ENCODE measurements at regions not wholly inside any gene's neighbourhood (a gene's known extent, or its start where the extent isn't known, plus 50 kb on each side); places are given as distances from the start of the nearest gene placed in this dataset.

DNA sequence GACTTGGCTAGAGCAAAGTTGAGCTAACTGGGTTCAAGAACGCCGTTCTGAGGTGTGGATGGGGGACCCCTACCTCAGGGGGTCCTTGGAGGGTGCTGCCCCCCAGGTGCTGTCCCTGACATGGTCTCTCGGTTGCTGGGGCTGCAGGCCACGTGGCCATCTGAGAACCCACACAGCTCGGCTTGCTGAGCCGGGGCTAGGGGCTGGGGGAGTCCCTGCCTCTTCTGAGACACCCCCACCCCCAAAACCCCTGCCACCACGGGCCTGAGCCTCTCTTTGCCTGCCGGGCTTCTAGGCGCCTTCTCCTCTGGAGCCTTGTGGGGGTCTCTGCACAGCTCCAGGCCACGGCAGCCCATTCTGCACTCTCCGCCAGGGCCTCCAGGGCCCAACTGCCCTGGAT, 52.0 kb upstream of the LAMA1 start:
- TF ChIP-seq, protein P1, sequence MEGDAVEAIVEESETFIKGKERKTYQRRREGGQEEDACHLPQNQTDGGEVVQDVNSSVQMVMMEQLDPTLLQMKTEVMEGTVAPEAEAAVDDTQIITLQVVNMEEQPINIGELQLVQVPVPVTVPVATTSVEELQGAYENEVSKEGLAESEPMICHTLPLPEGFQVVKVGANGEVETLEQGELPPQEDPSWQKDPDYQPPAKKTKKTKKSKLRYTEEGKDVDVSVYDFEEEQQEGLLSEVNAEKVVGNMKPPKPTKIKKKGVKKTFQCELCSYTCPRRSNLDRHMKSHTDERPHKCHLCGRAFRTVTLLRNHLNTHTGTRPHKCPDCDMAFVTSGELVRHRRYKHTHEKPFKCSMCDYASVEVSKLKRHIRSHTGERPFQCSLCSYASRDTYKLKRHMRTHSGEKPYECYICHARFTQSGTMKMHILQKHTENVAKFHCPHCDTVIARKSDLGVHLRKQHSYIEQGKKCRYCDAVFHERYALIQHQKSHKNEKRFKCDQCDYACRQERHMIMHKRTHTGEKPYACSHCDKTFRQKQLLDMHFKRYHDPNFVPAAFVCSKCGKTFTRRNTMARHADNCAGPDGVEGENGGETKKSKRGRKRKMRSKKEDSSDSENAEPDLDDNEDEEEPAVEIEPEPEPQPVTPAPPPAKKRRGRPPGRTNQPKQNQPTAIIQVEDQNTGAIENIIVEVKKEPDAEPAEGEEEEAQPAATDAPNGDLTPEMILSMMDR (conservative IDR thresholded peaks at IDR 0.05) = no peak
- Histone ChIP-seq H3K27me3 (ENCODE audit: insufficient read depth, low read length) (no peaks in the 10 kb centered on the region), H3K14ac (ENCODE audit: insufficient read depth, low read length) (no peak overlapping the region), H3K79me1 (ENCODE audit: insufficient read depth, low read depth, low read length, poor library complexity, severe bottlenecking) (no peaks in the 10 kb centered on the region), H3K56ac (ENCODE audit: insufficient read length, low read depth, low read length) (no peak overlapping the region), H3K4me2 (ENCODE audit: insufficient read depth, insufficient read length, low read length) (no peak overlapping the region), H4K91ac (ENCODE audit: insufficient read length, low read depth, low read length) (no peak overlapping the region), H3K9me3 (ENCODE audit: control insufficient read depth, low read depth, low read length) (no peaks in the 10 kb centered on the region), H4K5ac (ENCODE audit: insufficient read length, low read depth, low read length) (no peak overlapping the region), H3K79me2 (ENCODE audit: insufficient read depth, low read length) (no peaks in the 10 kb centered on the region), H2BK15ac (ENCODE audit: low read depth, low read length) (no peak overlapping the region), H3K4me1 (ENCODE audit: insufficient read depth, low read length) (no peaks in the 10 kb centered on the region), H4K20me1 (ENCODE audit: control insufficient read depth, insufficient read depth, insufficient read length) (no peaks in the 10 kb centered on the region), H2BK20ac (ENCODE audit: low read depth, low read length, poor library complexity, severe bottlenecking) (no peak overlapping the region), H2AK5ac (ENCODE audit: insufficient read length, low read length) (no peak overlapping the region), H2AFZ (ENCODE audit: low read length) (no peak overlapping the region), H3K18ac (ENCODE audit: insufficient read length, low read depth, low read length) (no peak overlapping the region), H3K27ac (ENCODE audit: insufficient read length, low read depth, low read length) (no peak overlapping the region), H3K23ac (ENCODE audit: insufficient read length, low read depth, low read length) (no peak overlapping the region), H3K9ac (ENCODE audit: extremely low read depth, insufficient read length, low read length) (no peak overlapping the region), H2BK120ac (ENCODE audit: low read depth, low read length, poor library complexity, severe bottlenecking) (no peak overlapping the region), H2BK5ac (ENCODE audit: insufficient read length, low read length) (no peak overlapping the region), H3T11ph (ENCODE audit: low read length) (no peak overlapping the region), H2BK12ac (ENCODE audit: insufficient read length, low read depth, low read length) (no peak overlapping the region), H3K23me2 (ENCODE audit: insufficient read length, low read depth, low read length, poor library complexity, severe bottlenecking) (no peaks in the 10 kb centered on the region), H3K4ac (ENCODE audit: low read depth, low read length) (no peak overlapping the region), H4K8ac (replicated peaks; ENCODE audit: insufficient read length, low read depth, low read length) (no peak overlapping the region)
- no peak for DNase-seq
- Mint-ChIP-seq H3K36me3 (ENCODE audit: insufficient read depth in 1 of 3, low read depth in 3 of 3) (no peaks in the 10 kb centered on the region), H3K27me3 (ENCODE audit: low read depth) (no peaks in the 10 kb centered on the region; the same call in 1 of the 2 replicates), H3K9me3 (no peaks in the 10 kb centered on the region; a peak in 2 of 5 replicates), H3K27ac (no peak overlapping the region), H3K4me3 (no peak overlapping the region), H3K4me1 (peaks cover 12 to 17% of the 10 kb centered on the region in 2 experiments)
- WGBS (ENCODE audit: extremely low coverage, insufficient read length, low lambda C conversion rate) = no CpG with 5 or more reads among the region's 11 CpGs
